ENCODE measurements at regions not wholly inside any gene's neighbourhood (a gene's known extent, or its start where the extent isn't known, plus 50 kb on each side); places are given as distances from the start of the nearest gene placed in this dataset.
A peak's percentile ranks its signal among the peaks of the same experiment; 100 is the strongest.
"Not testable (repeated sequence)": the region's sequence is repeated elsewhere in the genome, so short reads cannot be mapped to it uniquely, and the experiment has no call there.

GRCh38 chr17:51435171-51435552 lies 174.8 kb downstream of the UTP18 start:
- DNase-seq (ENCODE audit: low spot score): no peak

- DNase-seq (ENCODE audit: low spot score): peak; percentile 86
Observed at GRCh38 chr17:51435641-51436091, 175.3 kb downstream of the UTP18 start.

GRCh38 chr17:51439395-51440229 lies 179.3 kb downstream of the UTP18 start:
- DNase-seq (ENCODE audit: low spot score): no peak

GRCh38 chr17:51441431-51441830 lies 181.1 kb downstream of the UTP18 start:
- DNase-seq (ENCODE audit: low spot score): no peak

GRCh38 chr17:51442088-51442865 lies 181.9 kb downstream of the UTP18 start:
- no peak for DNase-seq (ENCODE audit: low spot score)

GRCh38 chr17:51443646-51444045 lies 183.3 kb downstream of the UTP18 start:
- no peak for DNase-seq (ENCODE audit: low spot score)

- DNase-seq (ENCODE audit: low spot score): no peak
Observed at GRCh38 chr17:51445946-51446345, 185.6 kb downstream of the UTP18 start.

GRCh38 chr17:51454456-51454978 lies 194.2 kb downstream of the UTP18 start:
- no peak for DNase-seq (ENCODE audit: low spot score)

GRCh38 chr17:51455211-51455610 lies 194.9 kb downstream of the UTP18 start:
- DNase-seq (ENCODE audit: low spot score): no peak

GRCh38 chr17:51455931-51456330 lies 195.6 kb downstream of the UTP18 start:
- no peak for DNase-seq (ENCODE audit: low spot score)

GRCh38 chr17:51456942-51457341 lies 196.6 kb downstream of the UTP18 start:
- no peak for DNase-seq (ENCODE audit: low spot score)

GRCh38 chr17:51461578-51462004 lies 201.2 kb downstream of the UTP18 start:
- DNase-seq (ENCODE audit: low spot score): peak; percentile 91

GRCh38 chr17:51463353-51463752 lies 203.0 kb downstream of the UTP18 start:
- no peak for DNase-seq (ENCODE audit: low spot score)

GRCh38 chr17:51467336-51467735 lies 207.0 kb downstream of the UTP18 start:
- DNase-seq (ENCODE audit: low spot score): no peak

GRCh38 chr17:51472670-51473205 lies 212.4 kb downstream of the UTP18 start:
- DNase-seq (ENCODE audit: low spot score): no peak

- no peak for DNase-seq (ENCODE audit: low spot score)
Observed at GRCh38 chr17:51474764-51475163, 214.4 kb downstream of the UTP18 start.

- DNase-seq (ENCODE audit: low spot score): no peak
Observed at GRCh38 chr17:51475730-51476129, 215.4 kb downstream of the UTP18 start.

- DNase-seq (ENCODE audit: low spot score): no peak
Observed at GRCh38 chr17:51479303-51479702, 219.0 kb downstream of the UTP18 start.

- DNase-seq (ENCODE audit: low spot score): no peak
Observed at GRCh38 chr17:51481370-51481769, 221.0 kb downstream of the UTP18 start.

- DNase-seq (ENCODE audit: low spot score): not testable (repeated sequence)
Observed at GRCh38 chr17:51482248-51482647, 221.9 kb downstream of the UTP18 start.

- DNase-seq (ENCODE audit: low spot score): no peak
Observed at GRCh38 chr17:51486091-51486490, 225.7 kb downstream of the UTP18 start.

- DNase-seq (ENCODE audit: low spot score): no peak
Observed at GRCh38 chr17:51486885-51487520, 226.7 kb downstream of the UTP18 start.
